Dermis microvascular lymphatic vessel endothelial cell (primary cell): ENCODE measurements at regions not wholly inside any gene's neighbourhood (a gene's known extent, or its start where the extent isn't known, plus 50 kb on each side); places are given as distances from the start of the nearest gene placed in this dataset.
"Not testable (repeated sequence)": the region's sequence is repeated elsewhere in the genome, so short reads cannot be mapped to it uniquely, and the experiment has no call there.

ENCODE experiments used
- DNase-seq, 2 donors: peaks; one replicate each; pipeline versions ENCODE4 v3.0.0 to v3.0.0-alpha.2; 2010; ENCODE audit warnings: low read depth in 2 of 2

- no peak for DNase-seq
Measured at GRCh38 chr7:88615336-88615735, 144.2 kb upstream of the ZNF804B start.

GRCh38 chr7:88614736-88615135 lies 144.8 kb upstream of the ZNF804B start:
- DNase-seq = no peak

GRCh38 chr7:88610942-88611341 lies 148.6 kb upstream of the ZNF804B start:
- DNase-seq = no peak

- no peak for DNase-seq
Measured at GRCh38 chr7:88600695-88601094, 158.8 kb upstream of the ZNF804B start.

- DNase-seq = no peak
Measured at GRCh38 chr7:88599528-88599927, 160.0 kb upstream of the ZNF804B start.

- DNase-seq = no peak
Measured at GRCh38 chr7:88597941-88598425, 161.5 kb upstream of the ZNF804B start.

- no peak for DNase-seq
Measured at GRCh38 chr7:88590963-88591362, 168.5 kb upstream of the ZNF804B start.

GRCh38 chr7:88589927-88590326 lies 169.6 kb upstream of the ZNF804B start:
- no peak for DNase-seq

GRCh38 chr7:88586890-88587289 lies 172.6 kb upstream of the ZNF804B start:
- DNase-seq = no peak

- DNase-seq = no peak
Measured at GRCh38 chr7:88586219-88586618, 173.3 kb upstream of the ZNF804B start.

- DNase-seq = no peak
Measured at GRCh38 chr7:88576720-88577119, 182.8 kb upstream of the ZNF804B start.

GRCh38 chr7:88566162-88566729 lies 193.3 kb upstream of the ZNF804B start:
- DNase-seq = no peak

- no peak for DNase-seq
Measured at GRCh38 chr7:88565401-88565800, 194.1 kb upstream of the ZNF804B start.

GRCh38 chr7:88556441-88556840 lies 203.1 kb upstream of the ZNF804B start:
- not testable (repeated sequence) for DNase-seq

- DNase-seq = not testable (repeated sequence)
Measured at GRCh38 chr7:88554847-88555246, 204.7 kb upstream of the ZNF804B start.

- no peak for DNase-seq
Measured at GRCh38 chr7:88548399-88548798, 211.1 kb upstream of the ZNF804B start.

GRCh38 chr7:88546808-88547207 lies 212.7 kb upstream of the ZNF804B start:
- DNase-seq = peak; percentile 37 to 63

- no peak for DNase-seq
Measured at GRCh38 chr7:88545663-88546062, 213.8 kb upstream of the ZNF804B start.

- no peak for DNase-seq
Measured at GRCh38 chr7:88540012-88540411, 219.5 kb upstream of the ZNF804B start.

GRCh38 chr7:88539518-88539917 lies 220.0 kb upstream of the ZNF804B start:
- no peak for DNase-seq

- DNase-seq = no peak
Measured at GRCh38 chr7:88523645-88524044, 217.0 kb upstream of the STEAP4 start.

GRCh38 chr7:88522771-88523293 lies 216.1 kb upstream of the STEAP4 start:
- no peak for DNase-seq

GRCh38 chr7:88516429-88516828 lies 209.7 kb upstream of the STEAP4 start:
- DNase-seq = no peak

GRCh38 chr7:88515301-88515700 lies 208.6 kb upstream of the STEAP4 start:
- DNase-seq = no peak
